ENCODE measurements at regions not wholly inside any gene's neighbourhood (a gene's known extent, or its start where the extent isn't known, plus 50 kb on each side); places are given as distances from the start of the nearest gene placed in this dataset.

DNA sequence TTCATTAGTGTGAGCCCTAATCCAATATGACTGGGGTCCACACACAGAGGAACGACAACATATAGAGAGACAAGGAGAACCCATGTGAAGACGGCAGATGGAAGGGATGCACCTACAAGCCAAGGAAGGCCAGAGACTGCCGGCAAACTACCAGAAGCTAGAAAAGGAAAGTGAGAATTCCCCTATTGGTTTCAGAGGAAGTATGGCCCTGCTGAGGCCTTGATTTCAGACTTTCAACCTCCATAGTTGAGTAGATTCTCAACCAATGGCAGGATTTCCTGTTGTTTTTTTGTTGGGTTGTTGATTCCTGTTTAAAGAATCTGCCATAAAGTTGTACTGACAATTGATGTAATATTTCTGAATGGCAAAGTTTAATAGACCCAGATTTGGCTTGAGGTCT is 241.5 kb downstream of the SATB2 start:
- TF ChIP-seq POLR2AphosphoS5 (IDR thresholded peaks at IDR 0.05; ENCODE audit: borderline replicate concordance, low read depth, low read length), result no peak
- Histone ChIP-seq H3K4me3 (no peak overlapping the region), H3K27ac (no peak overlapping the region), H3K9ac (ENCODE audit: insufficient read length) (no peak overlapping the region), H3K36me3 (ENCODE audit: insufficient read depth, low read length) (no peaks in the 10 kb centered on the region), H3K9me3 (ENCODE audit: low read depth, low read length) (no peaks in the 10 kb centered on the region)
- no peak for DNase-seq (ENCODE audit: low read depth, low spot score)

DNA sequence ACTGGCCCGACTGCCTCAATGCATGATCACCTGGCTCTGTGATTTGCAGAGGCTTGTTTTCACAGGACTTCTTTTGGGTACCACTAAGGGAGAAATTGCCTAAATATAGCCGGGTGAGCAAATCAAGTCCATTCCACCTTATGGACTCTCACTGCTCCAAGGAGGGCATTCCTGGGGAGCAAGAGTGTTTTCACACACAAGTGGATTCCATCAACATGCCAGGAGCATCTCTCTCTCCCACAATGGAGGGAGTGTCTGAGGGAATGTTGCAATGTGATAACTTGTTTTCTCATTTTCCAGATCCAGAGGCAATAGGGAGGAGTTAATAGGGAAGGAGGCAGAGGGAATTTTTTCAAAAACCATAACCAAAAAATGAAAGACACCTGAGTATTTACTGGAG is 250.7 kb downstream of the SATB2 start:
- no peak for TF ChIP-seq FOXP2 (optimal IDR thresholded peaks at IDR 0.05; ENCODE audit: control extremely low read depth, extremely low read length, insufficient read depth)
- TF ChIP-seq EZH2 (IDR thresholded peaks at IDR 0.05), result no peak
- TF ChIP-seq POLR2AphosphoS5 (IDR thresholded peaks at IDR 0.05; ENCODE audit: borderline replicate concordance, low read depth, low read length), result no peak
- no peak overlapping the region for H3K4me3 ChIP-seq
- no peak overlapping the region for H3K27ac ChIP-seq
- no peak overlapping the region for H3K9ac ChIP-seq (ENCODE audit: insufficient read length)
- H3K36me3 ChIP-seq (ENCODE audit: insufficient read depth, low read length), result no peaks in the 10 kb centered on the region
- no peak for DNase-seq (ENCODE audit: low read depth, low spot score)
- H3K9me3 ChIP-seq (ENCODE audit: low read depth, low read length), result no peaks in the 10 kb centered on the region

DNA sequence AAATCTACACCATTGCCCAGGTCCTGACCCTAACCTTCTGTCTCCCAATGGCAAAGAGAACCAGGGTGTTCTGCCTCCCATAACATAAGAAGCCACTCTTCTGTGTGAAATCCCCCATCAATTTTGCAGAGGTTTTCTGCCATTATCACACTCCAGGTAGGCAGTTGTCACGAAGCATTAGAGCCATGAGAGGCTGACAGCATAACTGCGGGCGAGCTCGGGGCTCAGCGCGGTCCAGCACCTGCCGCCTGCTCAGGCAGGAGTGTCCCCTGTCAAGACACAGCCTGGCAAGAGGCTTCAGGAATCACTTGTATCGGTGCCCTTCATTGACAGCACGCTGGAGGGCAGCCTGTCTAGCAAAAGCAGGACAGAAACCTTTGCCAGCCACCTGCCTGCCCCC is 251.2 kb downstream of the SATB2 start:
- H3K36me3 ChIP-seq (ENCODE audit: insufficient read depth, low read length), result no peaks in the 10 kb centered on the region
- TF ChIP-seq POLR2AphosphoS5 (IDR thresholded peaks at IDR 0.05; ENCODE audit: borderline replicate concordance, low read depth, low read length) (no peak), EZH2 (IDR thresholded peaks at IDR 0.05) (no peak), FOXP2 (optimal IDR thresholded peaks at IDR 0.05; ENCODE audit: control extremely low read depth, extremely low read length, insufficient read depth) (no peak)
- no peak for DNase-seq (ENCODE audit: low read depth, low spot score)

DNA sequence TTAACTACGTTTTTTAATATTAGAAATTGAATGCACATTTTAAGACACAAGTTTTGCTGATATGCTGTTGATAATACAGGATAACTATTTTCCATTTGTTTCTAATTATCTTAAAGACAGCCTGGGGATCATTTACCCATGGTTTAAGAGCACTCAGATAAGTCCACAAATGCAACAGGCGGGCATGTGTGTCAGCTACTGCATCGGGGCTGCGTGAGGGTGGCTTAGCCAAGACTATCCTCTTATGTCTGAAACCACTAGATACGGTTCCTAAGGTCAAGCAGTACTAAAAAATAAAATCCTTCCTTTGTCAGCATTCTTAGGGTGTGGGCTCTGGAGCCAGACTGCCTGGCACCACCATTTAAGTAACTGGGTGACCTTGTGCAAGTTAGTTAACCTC is 254.8 kb downstream of the SATB2 start:
- Histone ChIP-seq H3K9me3 (ENCODE audit: low read depth, low read length) (no peaks in the 10 kb centered on the region), H3K36me3 (ENCODE audit: insufficient read depth, low read length) (no peaks in the 10 kb centered on the region), H3K4me3 (peak overlapping the region; percentile 12; the same call in 1 of the 2 replicates), H3K9ac (ENCODE audit: insufficient read length) (no peak overlapping the region), H3K27ac (peak overlapping the region; percentile 4; the same call in 1 of the 2 replicates)
- DNase-seq (ENCODE audit: low read depth, low spot score), result peak; percentile 37
- TF ChIP-seq EZH2 (IDR thresholded peaks at IDR 0.05) (no peak), POLR2AphosphoS5 (IDR thresholded peaks at IDR 0.05; ENCODE audit: borderline replicate concordance, low read depth, low read length) (peak; percentile 30; the same call in 1 of the 2 replicates), FOXP2 (optimal IDR thresholded peaks at IDR 0.05; ENCODE audit: control extremely low read depth, extremely low read length, insufficient read depth) (peak; percentile 80)

More for the DNA sequence above, 251.2 kb downstream of the SATB2 start:
- no peak overlapping the region for H3K27ac ChIP-seq
- H3K9ac ChIP-seq (ENCODE audit: insufficient read length), result no peak overlapping the region
- H3K9me3 ChIP-seq (ENCODE audit: low read depth, low read length), result no peaks in the 10 kb centered on the region
- H3K4me3 ChIP-seq, result no peak overlapping the region

DNA sequence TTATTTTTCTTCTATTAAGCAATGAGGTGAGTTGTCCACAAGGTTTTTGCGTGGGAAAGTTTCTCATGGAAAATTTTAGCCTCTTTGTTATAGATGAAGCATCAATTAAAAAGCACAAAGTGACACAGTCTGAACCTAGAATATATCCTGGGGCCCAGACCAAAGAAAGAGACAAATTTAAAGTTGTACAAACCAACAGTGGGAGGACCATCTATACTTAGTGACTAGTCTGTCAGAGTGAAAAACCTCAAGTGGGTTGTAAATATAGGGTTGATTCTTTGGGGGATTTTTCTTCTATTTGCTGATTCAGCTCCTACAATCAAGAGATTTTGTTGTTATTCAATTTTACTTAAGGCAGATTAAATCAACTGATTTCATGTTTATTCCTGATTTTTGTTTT is 256.2 kb downstream of the SATB2 start:
- H3K9me3 ChIP-seq (ENCODE audit: low read depth, low read length), result no peaks in the 10 kb centered on the region
- H3K4me3 ChIP-seq, result no peak overlapping the region
- no peaks in the 10 kb centered on the region for H3K36me3 ChIP-seq (ENCODE audit: insufficient read depth, low read length)
- H3K9ac ChIP-seq (ENCODE audit: insufficient read length), result no peak overlapping the region
- TF ChIP-seq FOXP2 (optimal IDR thresholded peaks at IDR 0.05; ENCODE audit: control extremely low read depth, extremely low read length, insufficient read depth) (no peak), EZH2 (IDR thresholded peaks at IDR 0.05) (no peak), POLR2AphosphoS5 (IDR thresholded peaks at IDR 0.05; ENCODE audit: borderline replicate concordance, low read depth, low read length) (no peak)
- DNase-seq (ENCODE audit: low read depth, low spot score), result no peak
- H3K27ac ChIP-seq, result no peak overlapping the region

DNA sequence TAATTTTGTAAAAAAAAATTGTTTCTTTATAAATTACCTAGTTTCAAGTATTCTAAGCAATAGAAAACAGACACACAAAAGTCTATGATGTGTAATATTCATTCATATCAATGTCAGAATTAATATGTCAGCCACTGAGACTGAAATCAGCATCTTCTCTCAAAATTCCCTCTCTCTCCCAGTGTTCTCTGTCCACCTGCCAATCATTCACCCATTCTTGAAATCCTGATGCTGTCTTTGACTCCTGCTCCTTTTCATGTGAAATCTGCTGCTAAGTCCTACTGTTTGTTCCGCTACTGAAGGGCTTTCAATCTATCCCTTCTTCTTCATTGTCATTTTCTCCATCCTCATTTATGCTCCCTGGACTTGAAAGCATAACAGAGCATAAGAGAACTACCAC is 257.9 kb downstream of the SATB2 start:
- H3K36me3 ChIP-seq (ENCODE audit: insufficient read depth, low read length), result no peaks in the 10 kb centered on the region
- no peak for TF ChIP-seq POLR2AphosphoS5 (IDR thresholded peaks at IDR 0.05; ENCODE audit: borderline replicate concordance, low read depth, low read length)
- no peak for TF ChIP-seq FOXP2 (optimal IDR thresholded peaks at IDR 0.05; ENCODE audit: control extremely low read depth, extremely low read length, insufficient read depth)
- no peak for TF ChIP-seq EZH2 (IDR thresholded peaks at IDR 0.05)
- no peak overlapping the region for H3K4me3 ChIP-seq
- H3K9ac ChIP-seq (ENCODE audit: insufficient read length), result no peak overlapping the region
- no peak for DNase-seq (ENCODE audit: low read depth, low spot score)
- no peak overlapping the region for H3K27ac ChIP-seq
- H3K9me3 ChIP-seq (ENCODE audit: low read depth, low read length), result no peaks in the 10 kb centered on the region

DNA sequence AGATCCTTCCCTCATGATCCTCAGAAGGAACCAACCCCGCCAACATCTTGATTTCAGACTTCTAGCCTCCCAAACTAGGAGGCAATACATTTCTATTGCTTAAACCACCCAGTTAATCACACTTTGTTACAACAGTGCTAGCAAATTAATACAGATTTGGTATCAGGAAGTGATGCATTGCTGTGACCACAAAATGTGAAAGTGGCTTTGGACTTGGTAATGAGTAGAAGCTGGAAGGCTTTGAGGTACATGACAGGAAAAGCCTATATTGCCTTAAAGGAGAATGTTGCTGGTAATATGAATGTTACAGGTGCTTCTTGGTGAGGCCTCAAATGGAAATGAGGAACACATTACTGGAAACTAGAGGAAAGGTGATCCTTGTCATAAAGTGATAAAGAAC is 260.3 kb downstream of the SATB2 start:
- DNase-seq (ENCODE audit: low read depth, low spot score), result no peak
- no peak overlapping the region for H3K4me3 ChIP-seq
- no peaks in the 10 kb centered on the region for H3K9me3 ChIP-seq (ENCODE audit: low read depth, low read length)
- H3K9ac ChIP-seq (ENCODE audit: insufficient read length), result no peak overlapping the region
- no peaks in the 10 kb centered on the region for H3K36me3 ChIP-seq (ENCODE audit: insufficient read depth, low read length)
- no peak overlapping the region for H3K27ac ChIP-seq
- TF ChIP-seq POLR2AphosphoS5 (IDR thresholded peaks at IDR 0.05; ENCODE audit: borderline replicate concordance, low read depth, low read length), result no peak
- TF ChIP-seq FOXP2 (optimal IDR thresholded peaks at IDR 0.05; ENCODE audit: control extremely low read depth, extremely low read length, insufficient read depth), result no peak
- no peak for TF ChIP-seq EZH2 (IDR thresholded peaks at IDR 0.05)

DNA sequence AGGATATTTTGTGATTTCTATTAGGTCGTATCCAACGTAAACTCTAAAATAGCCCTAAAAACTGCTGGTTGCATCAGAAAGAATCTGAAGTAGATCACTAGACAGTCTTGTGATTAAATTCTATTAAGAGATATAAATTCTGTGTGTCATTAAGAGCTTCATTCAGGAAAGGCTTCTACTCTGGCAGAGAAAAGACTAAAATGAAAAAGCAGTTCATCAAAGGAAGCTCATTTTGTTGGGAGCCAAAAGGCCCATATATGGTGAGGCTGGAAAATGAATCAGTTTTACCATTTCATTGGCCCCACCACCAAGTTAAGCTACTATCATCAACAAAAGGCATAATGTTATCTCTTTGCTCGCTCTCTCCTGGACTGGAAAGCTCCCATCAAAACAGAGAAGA is 261.1 kb downstream of the SATB2 start:
- DNase-seq (ENCODE audit: low read depth, low spot score), result no peak
- Histone ChIP-seq H3K9ac (ENCODE audit: insufficient read length) (no peak overlapping the region), H3K27ac (peak overlapping the region; percentile 40), H3K36me3 (ENCODE audit: insufficient read depth, low read length) (no peaks in the 10 kb centered on the region), H3K4me3 (no peak overlapping the region), H3K9me3 (ENCODE audit: low read depth, low read length) (no peaks in the 10 kb centered on the region)
- TF ChIP-seq EZH2 (IDR thresholded peaks at IDR 0.05), result no peak
- TF ChIP-seq POLR2AphosphoS5 (IDR thresholded peaks at IDR 0.05; ENCODE audit: borderline replicate concordance, low read depth, low read length), result no peak
- no peak for TF ChIP-seq FOXP2 (optimal IDR thresholded peaks at IDR 0.05; ENCODE audit: control extremely low read depth, extremely low read length, insufficient read depth)

DNA sequence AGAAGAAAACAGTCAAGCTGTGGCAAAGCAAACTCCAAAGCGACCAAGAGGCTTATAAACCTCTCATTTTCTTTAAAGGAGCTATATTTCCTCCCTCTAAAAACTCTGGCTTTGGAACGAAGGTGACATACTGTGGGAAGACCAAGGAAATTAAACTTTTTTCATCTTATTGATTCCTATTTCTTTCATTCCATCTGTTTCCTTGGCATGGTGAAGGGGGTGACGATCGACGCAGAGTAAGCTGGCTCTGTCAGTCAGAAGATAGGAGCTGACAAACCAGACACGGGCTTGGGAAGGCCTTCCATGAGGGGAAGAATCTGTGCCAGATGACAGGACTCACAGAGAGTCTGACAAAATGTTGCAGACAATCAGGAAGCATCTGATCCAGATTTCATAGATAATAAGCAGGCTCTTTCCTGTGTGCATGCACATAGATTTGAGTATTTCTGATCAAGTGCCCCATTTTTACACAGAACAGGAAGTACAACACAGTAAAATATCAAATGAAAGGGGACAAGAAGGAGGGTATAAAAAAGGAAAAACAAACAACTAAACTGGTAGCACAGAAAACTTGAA is 261.7 kb downstream of the SATB2 start:
- no peak for TF ChIP-seq POLR2AphosphoS5 (IDR thresholded peaks at IDR 0.05; ENCODE audit: borderline replicate concordance, low read depth, low read length)
- peak; percentile 64 for TF ChIP-seq FOXP2 (optimal IDR thresholded peaks at IDR 0.05; ENCODE audit: control extremely low read depth, extremely low read length, insufficient read depth)
- TF ChIP-seq EZH2 (IDR thresholded peaks at IDR 0.05), result no peak
- DNase-seq (ENCODE audit: low read depth, low spot score), result no peak
- H3K9me3 ChIP-seq (ENCODE audit: low read depth, low read length), result no peaks in the 10 kb centered on the region
- no peaks in the 10 kb centered on the region for H3K36me3 ChIP-seq (ENCODE audit: insufficient read depth, low read length)
- H3K27ac ChIP-seq, result peak overlapping the region; percentile 40
- no peak overlapping the region for H3K9ac ChIP-seq (ENCODE audit: insufficient read length)
- peak overlapping the region; percentile 31; the same call in 1 of the 2 replicates for H3K4me3 ChIP-seq
